ENCODE measurements at regions not wholly inside any gene's neighbourhood (a gene's known extent, or its start where the extent isn't known, plus 50 kb on each side); places are given as distances from the start of the nearest gene placed in this dataset.

- TF ChIP-seq CTCF (IDR thresholded peaks at IDR 0.05) (no peak), POLR2A (IDR thresholded peaks at IDR 0.05) (no peak)
These were observed 55.1 kb downstream of the IRAG1 start for GRCh38 chr11:10638316-10638925.

Measured in right lobe of liver (tissue), 4 donors.